NCI-H146 treated with DMSO at 0.1 percent for 48 hours (cell line): ENCODE measurements at regions not wholly inside any gene's neighbourhood (a gene's known extent, or its start where the extent isn't known, plus 50 kb on each side); places are given as distances from the start of the nearest gene placed in this dataset.

Experiments used
- DNase-seq: peaks from one replicate; lab custom pipeline; 2025; ENCODE audit not compliant: unreplicated experiment; lab: John Stamatoyannopoulos, UW

DNA sequence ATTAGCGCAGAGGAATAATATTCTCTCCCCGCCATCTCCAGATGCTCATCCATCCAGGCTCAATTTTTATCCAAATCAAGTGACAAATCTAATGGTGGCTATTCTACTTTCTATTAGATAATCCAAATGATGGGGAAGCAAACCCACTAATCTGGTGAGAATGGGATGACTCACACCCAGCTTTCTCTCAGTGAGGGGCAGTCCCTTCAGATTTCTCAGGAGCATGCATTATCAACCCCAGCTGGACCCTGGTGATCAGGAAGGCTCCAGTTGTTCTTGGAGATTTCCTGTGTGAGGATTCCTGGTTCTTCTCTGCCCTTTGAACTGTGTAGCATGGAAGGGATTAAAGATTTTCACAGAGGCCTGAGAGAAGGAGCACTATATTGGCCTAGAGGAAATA, 358.0 kb downstream of the WDR72 start:
- DNase-seq = peak; percentile 1

DNA sequence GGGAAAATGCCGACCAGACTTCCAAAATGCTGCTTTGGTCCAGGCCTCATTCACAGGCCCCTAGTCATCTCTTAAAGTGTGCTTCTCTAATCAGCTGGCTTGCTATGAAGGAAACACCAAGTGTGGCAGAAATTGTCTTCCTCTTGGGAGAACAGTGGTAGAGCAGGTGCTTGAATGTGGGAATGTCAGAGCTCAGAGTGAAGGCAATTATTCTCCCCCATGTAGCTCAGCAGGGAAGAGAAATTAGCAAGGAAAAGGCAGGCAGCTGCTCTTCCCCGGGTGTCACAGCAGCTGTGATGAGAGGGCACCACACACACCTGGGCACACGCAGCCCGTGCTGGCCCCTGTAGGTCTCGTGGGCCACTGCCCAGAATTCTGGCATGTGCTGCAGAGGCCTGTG, 358.5 kb downstream of the WDR72 start:
- DNase-seq = peak; percentile 75

DNA sequence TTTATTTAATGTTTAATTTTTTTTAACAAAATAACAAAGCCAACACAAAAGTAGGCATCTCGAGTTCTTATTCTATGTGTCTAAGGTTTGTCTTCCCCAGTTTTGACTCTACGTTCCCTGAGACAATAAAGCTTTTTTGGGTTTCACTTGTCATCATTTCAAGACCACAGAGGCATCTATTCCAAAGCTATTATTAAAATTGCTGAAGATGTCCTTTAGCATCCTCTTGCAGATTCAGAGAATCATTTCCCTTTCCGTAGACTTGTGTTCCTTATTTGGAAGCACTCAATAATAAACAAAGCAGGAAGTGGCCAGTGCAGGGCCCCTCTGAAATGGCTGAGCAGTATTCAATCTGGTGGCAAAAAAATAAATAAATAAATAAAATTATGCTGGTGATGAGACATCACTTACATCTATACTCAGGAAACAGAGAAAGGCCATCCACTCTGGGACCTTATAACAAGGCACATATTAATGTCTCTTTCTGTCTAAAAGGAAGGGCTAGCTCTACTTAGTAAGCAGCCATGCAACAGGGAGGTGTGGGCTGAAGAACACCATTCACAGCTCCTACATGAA, 362.3 kb downstream of the WDR72 start:
- DNase-seq = no peak

DNA sequence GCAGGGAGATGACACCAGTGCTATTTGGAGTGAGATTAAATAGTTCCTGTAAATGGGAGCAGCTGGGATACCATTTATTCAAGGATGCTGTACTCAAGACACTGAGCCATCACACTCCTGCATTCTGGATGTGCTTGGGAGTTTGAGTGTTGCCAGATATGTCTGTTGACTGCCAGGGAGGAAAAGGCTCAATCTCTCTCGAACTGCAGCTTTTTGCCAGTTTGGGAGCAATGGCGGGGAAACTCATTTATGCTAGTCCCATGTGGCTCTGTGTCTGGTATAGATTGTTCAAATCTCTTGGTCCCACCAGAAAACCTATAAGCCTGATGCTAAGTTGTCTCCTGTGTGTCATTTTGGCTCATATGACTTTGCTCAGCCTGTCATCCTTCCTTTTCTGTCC, 363.6 kb downstream of the WDR72 start:
- DNase-seq = no peak

DNA sequence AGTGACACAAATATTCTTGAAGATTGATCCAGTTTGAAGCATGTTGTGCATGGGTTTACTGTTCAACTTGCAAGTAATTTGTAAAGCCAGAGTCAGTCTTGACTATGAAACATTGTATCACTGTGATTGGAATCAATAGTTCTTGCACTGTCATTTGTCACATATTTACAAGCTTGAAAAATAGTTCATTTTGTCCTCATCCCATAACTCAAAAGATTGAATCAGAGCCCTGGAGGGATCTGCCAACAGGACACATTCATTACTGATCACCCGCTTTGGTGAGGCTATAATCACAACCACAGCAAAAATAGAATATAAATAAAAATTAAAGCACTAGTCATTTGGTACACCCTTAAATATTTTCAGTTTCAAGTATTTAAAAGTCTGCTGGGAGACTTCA, 368.9 kb downstream of the WDR72 start:
- DNase-seq = no peak

DNA sequence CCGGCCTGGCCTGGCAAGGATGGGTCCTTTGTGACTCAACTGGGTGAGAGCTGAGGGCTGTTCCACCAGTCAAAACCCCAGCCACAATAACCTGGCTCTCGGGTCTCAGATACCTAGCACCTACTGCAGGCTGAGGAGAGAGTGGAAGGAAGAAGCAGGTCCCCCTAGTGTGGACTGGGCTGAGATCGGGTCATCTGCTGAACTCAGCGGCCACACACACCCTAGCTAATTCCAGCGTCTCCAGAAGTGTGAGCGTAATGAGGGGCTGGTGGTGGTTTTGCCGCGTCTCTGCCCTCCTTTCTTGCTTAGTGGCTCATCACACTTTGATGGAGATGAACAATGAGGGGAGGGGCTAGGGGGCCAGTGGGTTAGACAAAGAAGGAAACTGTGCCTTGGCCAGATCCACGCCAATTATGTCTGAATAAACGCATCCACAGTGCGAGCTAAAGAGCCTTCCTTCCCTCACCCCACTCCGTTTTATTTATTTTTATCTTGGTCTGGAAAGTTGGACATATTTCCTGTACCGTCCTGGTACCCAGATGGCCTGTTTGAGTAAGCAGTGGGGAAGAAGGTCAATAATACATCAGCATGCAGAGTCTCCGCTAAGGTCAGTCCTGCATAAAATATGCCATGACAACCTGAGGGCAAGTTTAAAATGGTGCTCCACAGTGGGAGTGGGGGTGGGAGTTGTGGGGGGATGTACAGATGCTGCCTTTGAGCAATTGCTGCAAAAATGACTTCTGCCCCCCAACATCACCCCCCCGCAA, 370.0 kb downstream of the WDR72 start:
- DNase-seq = no peak

DNA sequence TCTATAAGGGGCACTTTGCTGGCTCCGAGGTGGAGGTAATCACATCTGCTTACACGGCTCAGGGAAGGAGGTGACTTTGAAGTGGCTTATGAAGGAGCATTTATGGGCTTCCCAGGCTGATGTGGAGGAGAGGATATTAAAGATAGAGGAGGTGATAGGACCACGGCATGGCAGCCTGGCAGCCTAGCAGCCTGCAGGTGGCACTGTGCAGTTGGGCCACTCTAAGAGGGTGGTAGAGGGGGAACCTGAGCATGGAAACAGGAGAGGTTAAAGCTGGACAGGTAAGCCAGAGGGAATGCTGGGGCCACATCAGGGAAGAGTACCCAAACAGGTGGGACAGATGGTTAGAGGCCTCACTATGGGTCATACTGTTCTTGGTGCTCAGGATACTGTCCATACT, 375.0 kb downstream of the WDR72 start:
- peak; percentile 18 for DNase-seq

DNA sequence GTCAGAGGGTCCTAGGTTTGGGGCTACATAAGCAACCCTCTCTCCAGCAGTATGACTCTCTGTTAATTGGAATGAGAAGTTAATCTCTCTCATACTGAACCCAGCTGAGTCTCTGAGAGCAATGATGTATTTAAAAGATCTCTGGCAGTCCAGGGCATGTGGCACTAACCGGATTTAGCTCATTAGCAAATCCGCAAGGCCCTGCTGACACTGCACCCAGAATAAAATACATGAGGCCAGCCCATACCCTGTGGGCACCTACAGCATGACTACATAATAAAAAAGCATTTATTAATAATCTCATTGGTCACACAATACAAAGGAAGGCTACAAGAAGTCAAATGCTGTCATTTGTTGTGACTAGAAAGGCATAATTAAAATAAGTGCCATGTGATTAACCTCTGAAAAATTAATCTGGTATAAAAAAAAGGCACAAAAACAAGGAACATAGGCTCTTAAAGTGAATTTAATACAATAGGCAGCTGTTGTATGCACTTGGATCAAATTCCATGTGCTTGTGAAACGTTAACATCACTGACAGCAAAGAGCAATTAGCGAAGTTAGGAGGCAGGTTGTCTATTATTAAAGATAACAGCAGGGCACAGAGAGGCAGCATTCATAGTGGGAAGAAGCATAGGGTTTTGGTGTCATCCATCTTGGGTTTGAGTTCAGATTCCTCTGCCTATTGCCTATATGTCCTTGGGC, 381.2 kb downstream of the WDR72 start:
- peak; percentile 22 for DNase-seq

DNA sequence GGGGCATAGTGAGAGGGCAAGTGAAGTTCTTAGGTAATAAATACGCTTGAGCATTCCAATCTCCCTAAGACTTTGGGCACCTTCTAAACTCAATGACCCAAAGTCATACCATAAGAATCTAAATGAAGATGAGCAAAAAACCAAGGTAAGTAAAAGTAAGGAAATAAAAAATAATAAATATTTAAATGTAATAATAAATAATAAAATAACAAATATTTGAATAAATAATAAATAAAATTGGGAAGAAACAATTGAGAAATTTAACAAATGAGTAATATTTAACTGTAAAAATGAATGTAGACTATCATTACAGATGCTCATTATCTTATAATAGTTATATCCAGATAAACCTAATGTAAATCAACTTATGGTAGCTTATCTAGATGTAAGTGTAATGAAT, 391.7 kb downstream of the WDR72 start:
- no peak for DNase-seq

DNA sequence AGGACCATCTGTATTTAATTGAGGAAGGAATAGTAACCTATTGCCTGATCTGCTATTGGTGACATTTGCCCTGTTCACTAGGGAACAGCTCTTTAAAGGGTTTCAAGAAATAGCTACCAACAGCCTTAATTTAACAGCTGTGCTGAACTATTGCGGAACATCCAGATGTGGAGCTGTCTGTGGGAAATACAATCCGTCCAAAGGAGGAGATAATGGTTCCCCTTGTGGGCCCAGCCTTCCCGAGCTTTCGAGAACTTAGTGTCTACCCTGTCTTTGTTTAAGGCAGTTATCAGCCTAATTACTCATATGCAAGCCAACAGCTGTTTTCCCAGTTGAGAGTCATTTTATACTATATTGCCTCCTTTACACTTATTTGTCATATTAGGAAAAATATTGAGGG, 398.6 kb downstream of the WDR72 start:
- DNase-seq = no peak

DNA sequence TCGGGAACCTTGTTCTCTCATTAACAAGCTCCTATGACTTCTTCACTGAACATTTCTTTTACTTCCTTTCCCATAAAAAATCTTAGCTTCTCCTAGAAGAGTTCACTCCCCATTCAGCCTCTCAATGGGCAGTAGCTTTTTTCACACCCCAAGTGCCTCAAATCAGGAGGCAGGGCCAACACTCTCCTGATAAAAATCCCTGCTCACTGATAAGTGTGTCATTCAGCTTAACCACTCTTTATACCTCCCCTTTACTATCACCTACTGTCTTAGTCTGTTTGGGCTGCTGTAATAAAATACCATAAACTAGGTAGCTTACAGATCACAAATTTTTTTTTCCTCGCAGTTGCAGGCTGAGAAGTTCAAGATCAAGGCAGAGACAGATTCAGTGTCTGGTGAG, 400.4 kb downstream of the WDR72 start:
- no peak for DNase-seq

DNA sequence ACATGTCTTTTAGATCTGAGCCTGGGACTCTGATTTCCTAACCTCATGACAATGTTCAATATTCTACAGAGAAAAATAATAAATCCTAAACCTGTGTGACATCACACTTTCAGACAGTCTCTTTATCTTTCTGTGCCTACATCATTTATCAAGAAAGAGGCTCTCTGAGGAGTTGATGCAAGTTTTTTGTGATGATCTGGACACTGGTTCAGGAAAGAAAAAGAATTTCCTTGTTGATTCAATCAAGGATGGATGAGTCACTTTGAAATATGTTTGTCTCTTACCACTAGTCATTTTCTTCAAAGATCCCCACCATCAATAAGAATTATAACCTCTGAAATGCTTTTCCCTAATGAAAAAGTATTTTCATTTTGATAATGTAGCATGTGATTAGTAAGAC, 404.6 kb downstream of the WDR72 start:
- no peak for DNase-seq

DNA sequence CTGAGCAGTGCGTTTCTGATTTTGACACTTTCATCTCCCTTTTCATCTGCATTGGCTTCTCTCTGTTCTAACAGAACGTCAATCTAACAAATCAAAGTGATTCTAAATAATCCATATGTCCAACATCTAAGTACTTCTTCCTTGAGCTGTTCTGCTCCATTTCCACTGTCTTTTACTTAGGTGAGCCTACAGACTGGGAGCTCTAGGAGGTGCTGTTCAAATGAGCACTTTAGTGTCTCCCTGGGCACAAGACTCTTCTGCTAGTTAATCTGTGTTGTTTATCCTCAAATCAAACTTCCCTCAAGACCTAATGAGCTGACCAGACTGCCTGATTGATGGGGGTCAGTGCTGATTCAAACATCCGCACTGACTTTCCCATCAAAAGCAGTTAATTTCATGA, 408.1 kb downstream of the WDR72 start:
- DNase-seq = no peak

DNA sequence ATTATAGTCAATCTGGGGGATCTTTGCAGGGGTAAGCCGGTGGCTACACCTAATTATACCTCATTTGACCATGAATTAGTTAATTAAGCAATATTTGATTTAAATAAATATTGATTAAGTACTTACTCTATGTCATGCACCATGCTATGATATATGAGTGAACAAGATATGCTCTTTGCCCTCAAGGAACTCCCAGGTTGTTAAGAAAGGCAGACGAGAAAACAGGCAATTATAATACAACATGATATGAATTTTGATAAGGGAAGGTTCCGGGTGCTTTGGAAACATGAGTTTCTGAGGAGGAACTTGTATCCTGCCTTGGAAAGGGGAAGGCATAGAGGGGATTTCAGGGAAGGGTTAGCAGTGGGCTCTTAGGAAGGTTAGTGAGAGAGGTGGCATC, 412.9 kb downstream of the WDR72 start:
- no peak for DNase-seq

DNA sequence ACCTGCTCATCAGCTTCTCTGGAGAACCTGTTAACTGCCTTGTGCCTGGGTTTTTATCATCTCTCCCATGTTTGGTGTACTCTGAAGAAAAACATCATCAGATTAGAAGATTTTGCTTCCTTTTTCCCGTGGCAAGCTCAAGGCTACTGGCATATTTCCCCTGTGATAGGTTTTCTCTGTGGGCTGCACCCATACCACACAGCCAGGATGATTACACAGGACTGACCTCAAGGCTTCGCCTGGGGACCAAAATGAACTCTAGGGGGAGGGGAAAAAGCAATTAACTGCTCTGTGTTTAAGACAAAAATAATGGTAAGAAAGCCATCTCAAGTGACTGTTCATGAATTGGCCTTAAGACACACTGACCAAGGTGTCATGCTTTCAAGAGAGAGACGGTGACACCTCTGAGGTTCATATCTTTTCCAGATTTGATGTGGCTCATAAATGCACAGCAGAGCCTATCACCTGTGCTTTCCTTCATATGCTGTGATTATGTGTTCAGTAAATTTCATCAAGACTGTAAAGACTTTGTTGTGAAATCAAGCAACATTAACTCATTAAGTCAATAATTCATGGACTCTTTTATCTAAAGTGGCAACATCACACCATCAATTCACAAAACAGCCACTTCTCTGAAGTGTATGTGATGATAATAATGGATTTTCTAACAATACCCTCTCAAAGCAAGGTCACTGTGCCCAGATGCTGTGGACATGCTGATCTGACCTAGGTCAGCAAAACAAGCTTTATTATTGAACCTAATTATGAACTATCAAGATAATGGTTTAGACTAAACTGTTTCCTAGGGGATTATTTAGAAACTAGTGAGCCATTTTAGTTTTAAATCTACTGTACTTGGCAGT, 427.9 kb downstream of the WDR72 start:
- DNase-seq = peak; percentile 11

DNA sequence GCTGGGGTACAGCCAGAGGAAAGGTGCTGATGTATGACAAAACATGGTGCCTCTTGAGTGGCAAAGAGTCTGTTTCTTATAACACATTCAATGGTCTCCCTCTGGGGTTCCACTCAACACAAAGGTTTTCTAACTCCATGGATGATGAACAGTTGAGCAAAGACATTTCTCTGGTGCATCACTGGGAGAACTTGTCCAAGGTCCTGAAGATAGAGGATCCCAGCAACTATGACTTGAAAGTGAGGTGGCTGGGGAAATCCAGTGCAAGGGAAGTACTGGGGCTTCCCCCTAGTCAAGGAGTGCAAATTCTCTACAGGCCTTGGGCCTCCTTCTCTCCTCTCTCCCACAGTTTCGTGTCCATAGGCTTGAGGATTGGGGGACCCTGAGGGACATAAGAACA, 431.1 kb downstream of the WDR72 start:
- no peak for DNase-seq

DNA sequence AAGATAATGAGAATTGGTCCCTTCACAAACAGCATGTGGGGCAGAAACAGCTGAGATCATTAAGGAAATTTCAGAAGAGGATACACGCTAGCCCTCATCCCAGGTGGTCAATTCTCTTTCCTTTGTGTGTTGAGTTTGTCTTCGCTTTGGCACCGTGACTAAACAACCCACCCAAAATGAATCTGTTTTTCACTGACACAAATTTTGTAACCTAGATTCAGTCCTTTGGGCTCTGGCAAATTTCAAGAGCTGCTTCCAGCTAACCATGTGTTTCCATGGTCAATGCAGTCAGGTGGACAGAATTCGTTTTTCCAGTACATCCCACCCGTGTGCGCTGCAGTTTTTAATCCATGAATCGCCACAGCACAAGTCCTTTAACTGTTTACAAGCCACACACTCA, 435.4 kb downstream of the WDR72 start:
- DNase-seq = peak; percentile 18

DNA sequence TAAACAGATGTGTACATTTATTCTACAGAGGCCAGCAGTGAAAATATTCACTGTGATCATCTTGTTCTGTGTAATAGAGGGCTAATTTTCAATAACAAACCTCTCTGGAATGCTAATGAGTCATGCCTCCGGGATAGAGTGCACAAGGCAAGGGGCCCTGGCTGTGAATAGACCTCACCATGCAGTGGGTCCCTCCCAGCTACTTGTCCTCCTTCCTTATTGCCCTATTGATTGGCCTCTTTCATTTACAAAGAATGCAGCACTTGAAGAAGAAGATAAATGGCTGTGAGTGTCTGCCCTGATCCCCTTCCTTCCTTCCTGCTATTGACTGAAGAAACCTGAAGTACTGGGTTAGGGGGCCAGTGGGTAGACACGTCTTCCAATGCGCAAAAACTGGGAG, 436.3 kb downstream of the WDR72 start:
- no peak for DNase-seq

DNA sequence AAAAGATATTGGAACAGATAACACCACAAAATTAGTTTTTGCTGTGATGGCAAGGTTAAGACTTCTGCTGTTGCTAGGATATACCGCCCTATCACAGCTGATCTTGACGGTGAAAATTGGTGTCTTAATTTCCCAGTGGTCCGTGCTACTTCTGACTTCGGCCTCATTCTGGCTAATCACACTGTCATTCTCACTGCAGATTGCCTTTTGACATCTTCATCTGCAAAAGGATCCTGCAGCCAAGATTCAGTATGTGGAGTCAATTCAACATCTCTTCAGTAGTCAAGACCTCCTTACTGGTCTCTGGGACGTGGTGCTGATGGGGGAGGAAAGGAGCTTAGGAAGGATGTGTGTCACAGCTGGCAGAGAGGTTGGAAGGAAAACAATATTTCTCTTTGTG, 438.6 kb downstream of the WDR72 start:
- no peak for DNase-seq

DNA sequence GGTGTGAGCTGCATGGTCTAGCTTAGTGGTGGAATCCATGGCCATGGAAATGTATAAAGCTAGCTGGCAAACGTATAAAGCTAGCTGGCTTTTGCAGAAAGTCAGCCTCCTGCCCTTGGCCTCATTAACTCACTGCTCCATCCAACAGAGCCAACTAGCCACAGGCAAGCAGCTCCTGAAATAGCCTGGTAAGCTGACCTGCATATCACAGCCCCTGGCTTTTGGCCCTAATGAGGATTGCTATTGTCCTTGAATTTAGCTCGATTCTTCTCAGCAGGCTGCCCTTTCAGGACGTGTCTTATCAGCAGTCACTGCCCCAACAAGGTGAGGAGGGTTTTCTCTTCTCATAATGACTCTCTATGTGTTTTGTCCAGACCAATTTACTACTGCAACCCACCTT, 446.8 kb downstream of the WDR72 start:
- peak; percentile 92 for DNase-seq

DNA sequence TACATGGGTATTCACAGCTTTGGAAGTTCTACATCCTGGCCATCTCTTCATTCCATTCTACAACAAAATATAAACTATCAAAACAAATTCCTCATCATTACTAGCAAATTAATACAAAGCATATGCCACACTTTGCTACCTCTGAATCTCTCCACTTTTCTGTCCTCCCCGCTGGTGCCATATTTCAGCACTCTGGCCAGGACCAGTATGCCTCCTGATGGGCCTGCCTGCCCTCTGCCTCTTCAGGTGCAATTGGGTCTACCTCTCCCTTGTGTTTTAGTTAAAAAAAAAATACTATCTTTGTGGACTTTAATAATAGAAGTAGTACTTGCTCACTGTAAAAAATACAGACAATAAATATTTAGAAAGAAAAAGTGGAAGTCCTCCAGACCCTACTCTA, 448.8 kb downstream of the WDR72 start:
- DNase-seq = no peak
